Heart left ventricle (tissue), 13 donors: ENCODE measurements at regions not wholly inside any gene's neighbourhood (a gene's known extent, or its start where the extent isn't known, plus 50 kb on each side); places are given as distances from the start of the nearest gene placed in this dataset.

Experiments
- POLR2A ChIP-seq, 2 donors: fragments of 450-650 bp; IDR thresholded peaks; one replicate each; pipeline ENCODE4 v1.6.1; 2017; ENCODE audit warnings: antibody characterized with exemption in 2 of 2, mild to moderate bottlenecking in 2 of 2, moderate library complexity in 2 of 2
- TF ChIP-seq, protein P1 (sequence below), 12 donors: fragments of 200-600 bp; sonication (generic) in 4 of 12; IDR thresholded peaks; one replicate each; pipeline versions ENCODE4 v1.5.0 to v1.8.0; 2018 to 2022; ENCODE audit warnings: antibody characterized with exemption in 12 of 12, mild to moderate bottlenecking in 5 of 12
- donor health status: ischemic (EF 13 %, LVEDD 7.1; RV severe dilation, severe dysfunction).
- donor health status: DM: no; HTN: yes; CAD: no.
- donor health status: DM: no; HTN: no; CAD: no.
- donor health status: ischemic (EF 25% LVEDD 6.9; RV normal size, moderate dysfunction).
- donor health status: ischemic (EF 25% LVEDD 5.7; RV mildly dilated, moderate dysfunction).
- donor health status: ischemic (EF 35%, LVEDD 5.7; RV mildly dilated, moderate dysfunction).
- donor health status: nonischemic (EF 11% LVEDD 7.7; RV severe dilation, severe dysfunction).
- donor health status: DM: yes; HTN: yes; CAD: no.
- donor health status: PGD.
- donor health status: ischemic (EF 29% LVEDD 5.4; RV normal size, mild dysfunction).
- donor health status: nonischemic (EF 23%, LVEDD 6.1; RV moderate dilation, normal function).

DNA sequence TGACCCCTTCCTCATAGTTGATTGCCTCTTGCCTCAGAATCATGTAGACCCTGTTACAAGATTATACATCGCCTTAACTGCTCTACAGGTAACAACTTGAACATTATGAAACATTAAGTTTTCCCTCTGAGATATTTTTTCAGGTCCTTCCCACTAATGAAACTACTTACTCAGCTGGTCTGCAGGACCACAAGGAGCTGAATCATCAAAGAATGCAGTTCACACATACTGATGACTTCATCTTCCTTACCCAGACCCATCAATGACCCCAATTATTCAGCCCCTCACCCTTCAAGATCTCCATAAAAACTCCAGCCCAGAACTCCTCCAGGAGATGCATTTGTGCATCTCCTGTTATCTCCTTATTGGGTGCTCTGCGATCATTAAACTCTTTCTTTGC, 720.9 kb downstream of the RAPGEF2 start:
- TF ChIP-seq, protein P1, sequence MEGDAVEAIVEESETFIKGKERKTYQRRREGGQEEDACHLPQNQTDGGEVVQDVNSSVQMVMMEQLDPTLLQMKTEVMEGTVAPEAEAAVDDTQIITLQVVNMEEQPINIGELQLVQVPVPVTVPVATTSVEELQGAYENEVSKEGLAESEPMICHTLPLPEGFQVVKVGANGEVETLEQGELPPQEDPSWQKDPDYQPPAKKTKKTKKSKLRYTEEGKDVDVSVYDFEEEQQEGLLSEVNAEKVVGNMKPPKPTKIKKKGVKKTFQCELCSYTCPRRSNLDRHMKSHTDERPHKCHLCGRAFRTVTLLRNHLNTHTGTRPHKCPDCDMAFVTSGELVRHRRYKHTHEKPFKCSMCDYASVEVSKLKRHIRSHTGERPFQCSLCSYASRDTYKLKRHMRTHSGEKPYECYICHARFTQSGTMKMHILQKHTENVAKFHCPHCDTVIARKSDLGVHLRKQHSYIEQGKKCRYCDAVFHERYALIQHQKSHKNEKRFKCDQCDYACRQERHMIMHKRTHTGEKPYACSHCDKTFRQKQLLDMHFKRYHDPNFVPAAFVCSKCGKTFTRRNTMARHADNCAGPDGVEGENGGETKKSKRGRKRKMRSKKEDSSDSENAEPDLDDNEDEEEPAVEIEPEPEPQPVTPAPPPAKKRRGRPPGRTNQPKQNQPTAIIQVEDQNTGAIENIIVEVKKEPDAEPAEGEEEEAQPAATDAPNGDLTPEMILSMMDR (IDR thresholded peaks at IDR 0.05) = no peak
- TF ChIP-seq POLR2A (IDR thresholded peaks at IDR 0.05) = no peak
